ENCODE measurements at regions not wholly inside any gene's neighbourhood (a gene's known extent, or its start where the extent isn't known, plus 50 kb on each side); places are given as distances from the start of the nearest gene placed in this dataset.

GRCh38 chr5:164824671-164825070 lies 1319.3 kb downstream of the MAT2B start:
- intact Hi-C loops (cut with DNase I): no loop called here
- no peak for ATAC-seq

GRCh38 chr5:164832516-164832915 lies 1327.1 kb downstream of the MAT2B start:
- intact Hi-C loops (cut with DNase I): no loop called here
- ATAC-seq (no peak), DNase-seq (ENCODE audit: low spot score) (no peak)

More at GRCh38 chr5:164824671-164825070, 1319.3 kb downstream of the MAT2B start:
- DNase-seq (ENCODE audit: low spot score): no peak

DNA sequence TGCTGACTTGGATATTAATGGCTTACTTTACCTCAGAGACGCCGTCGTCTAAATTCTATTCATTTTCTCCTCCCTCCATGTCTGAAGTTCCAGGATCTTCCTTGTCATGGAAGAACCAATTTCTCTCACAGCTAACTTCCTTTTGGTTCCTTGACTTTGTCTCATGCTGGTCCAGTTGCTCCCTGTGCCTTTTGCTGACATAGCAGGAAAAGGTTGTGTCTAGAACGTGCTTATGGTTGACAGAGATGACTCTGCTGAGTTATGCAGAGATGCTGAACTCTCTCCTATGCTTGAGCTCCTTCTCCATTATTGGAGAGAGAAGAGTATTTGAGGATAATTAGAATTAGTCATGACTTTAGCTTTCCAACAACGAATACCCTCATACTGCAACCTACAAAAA lies 1338.9 kb downstream of the MAT2B start:
- no peak for ATAC-seq
- DNase-seq (ENCODE audit: low spot score): no peak
- intact Hi-C loops (cut with DNase I): no loop called here

GRCh38 chr5:164860896-164861295 lies 1355.5 kb downstream of the MAT2B start:
- ATAC-seq (no peak), DNase-seq (ENCODE audit: low spot score) (no peak)
- intact Hi-C loops (cut with DNase I): no loop called here

DNA sequence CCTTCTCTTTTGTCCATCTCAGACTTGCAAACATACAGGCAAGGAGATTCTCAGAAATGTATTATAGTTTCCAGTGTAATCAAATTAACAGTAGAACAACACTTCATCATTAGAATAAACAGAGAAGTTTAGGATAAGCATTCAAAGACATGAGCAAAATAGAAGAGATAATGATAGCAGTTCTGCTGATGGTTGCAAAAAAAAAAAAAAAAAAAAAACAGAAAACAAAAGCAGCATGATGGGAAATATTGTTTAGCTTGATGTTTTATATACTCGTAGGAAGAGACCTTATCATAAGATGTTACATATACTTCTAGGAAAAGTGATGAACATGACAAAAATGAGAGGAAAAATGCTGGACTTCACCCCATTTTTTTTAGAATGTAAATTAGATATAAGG lies 1356.2 kb downstream of the MAT2B start:
- no peak for ATAC-seq
- DNase-seq (ENCODE audit: low spot score): no peak
- intact Hi-C loops (cut with DNase I): no loop called here

GRCh38 chr5:164868761-164869160 lies 1363.3 kb downstream of the MAT2B start:
- intact Hi-C loops (cut with DNase I): no loop called here
- no peak for ATAC-seq
- no peak for DNase-seq (ENCODE audit: low spot score)

DNA sequence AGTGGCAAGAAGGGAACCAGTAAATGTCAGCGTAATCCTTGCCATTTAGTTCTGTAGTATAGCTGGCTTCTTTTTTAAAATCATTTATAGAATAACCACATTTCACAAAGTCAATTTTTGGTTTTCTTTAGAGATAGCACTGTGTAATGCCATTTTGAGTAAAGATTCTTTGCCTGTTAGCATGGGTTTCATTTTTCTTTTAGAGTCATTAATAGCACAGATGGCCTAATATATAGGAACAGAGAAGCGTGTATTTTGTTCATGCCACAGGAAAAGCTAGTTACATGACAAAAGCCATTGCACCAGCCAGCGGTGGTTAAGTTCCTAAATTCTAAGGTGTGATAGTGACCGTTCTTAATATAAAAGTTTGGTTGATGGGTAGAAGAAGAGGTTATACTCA lies 1363.9 kb downstream of the MAT2B start:
- DNase-seq (ENCODE audit: low spot score) (no peak), ATAC-seq (no peak)
- intact Hi-C loops (cut with DNase I): no loop called here

GRCh38 chr5:164876793-164877192 lies 1371.4 kb downstream of the MAT2B start:
- ATAC-seq: no peak
- intact Hi-C loops (cut with DNase I): no loop called here

DNA sequence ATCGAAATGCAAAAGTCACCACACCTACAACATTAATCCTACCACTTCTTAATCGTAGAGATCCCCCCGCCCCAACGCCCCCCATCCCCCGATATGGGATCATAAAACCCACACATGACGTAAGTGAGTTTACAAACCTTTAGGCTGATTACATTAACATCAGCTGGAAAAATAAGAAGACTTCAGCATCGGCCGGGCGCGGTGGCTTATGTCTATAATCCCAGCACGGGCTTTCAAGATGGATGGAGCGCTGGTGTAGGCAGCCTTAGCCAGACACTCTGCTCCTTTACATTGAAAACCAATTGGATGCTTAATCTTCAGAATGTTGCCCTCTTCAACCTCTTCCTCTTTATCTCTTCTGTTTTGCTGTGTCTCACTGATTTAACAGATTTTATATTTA lies 1376.0 kb downstream of the MAT2B start:
- no peak for ATAC-seq
- intact Hi-C loops (cut with DNase I): no loop called here
- DNase-seq (ENCODE audit: low spot score): no peak

More at GRCh38 chr5:164876793-164877192, 1371.4 kb downstream of the MAT2B start:
- DNase-seq (ENCODE audit: low spot score): no peak

DNA sequence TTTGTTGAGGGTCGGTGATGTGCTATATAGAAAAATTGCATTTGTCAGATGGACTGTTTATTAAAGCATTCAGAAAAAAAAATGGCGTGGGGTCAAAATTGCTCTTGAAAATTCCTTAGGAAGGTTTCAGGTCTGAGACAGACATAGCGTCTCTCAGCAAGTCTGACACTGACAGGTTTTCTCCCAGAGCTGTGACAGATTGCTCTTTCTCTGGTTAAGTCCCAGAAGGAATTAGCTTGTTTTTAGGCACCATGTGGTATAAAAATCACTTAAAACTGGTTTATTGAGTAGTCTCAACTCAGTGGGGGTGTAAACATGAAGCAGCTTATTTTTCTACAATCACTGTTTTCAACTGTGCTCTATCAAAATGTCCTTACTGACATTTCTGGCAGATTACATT lies 1379.8 kb downstream of the MAT2B start:
- DNase-seq (ENCODE audit: low spot score) (no peak), ATAC-seq (no peak)
- intact Hi-C loops (cut with DNase I): no loop called here

GRCh38 chr5:164893071-164893470 lies 1387.7 kb downstream of the MAT2B start:
- no peak for ATAC-seq
- no peak for DNase-seq (ENCODE audit: low spot score)
- intact Hi-C loops (cut with DNase I): no loop called here

DNA sequence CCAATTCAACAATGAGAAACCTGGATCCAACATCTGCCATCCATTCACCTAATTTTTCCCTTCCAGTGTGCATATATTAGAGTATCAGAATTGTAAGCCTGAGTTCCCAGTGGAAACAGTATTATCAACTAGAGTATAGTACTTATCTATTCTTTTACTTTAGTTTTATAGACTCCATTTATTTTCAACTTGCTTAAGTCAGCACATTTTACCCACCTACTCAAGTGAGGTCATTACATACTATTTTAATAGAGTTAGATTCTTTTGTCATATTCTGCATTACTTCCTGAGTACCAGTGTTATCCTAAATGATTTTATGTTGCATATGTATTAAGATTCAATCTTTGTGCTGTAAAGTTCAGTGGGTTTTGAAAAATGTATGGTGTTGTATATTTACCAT lies 1393.3 kb downstream of the MAT2B start:
- intact Hi-C loops (cut with DNase I): no loop called here
- DNase-seq (ENCODE audit: low spot score) (no peak), ATAC-seq (no peak)

DNA sequence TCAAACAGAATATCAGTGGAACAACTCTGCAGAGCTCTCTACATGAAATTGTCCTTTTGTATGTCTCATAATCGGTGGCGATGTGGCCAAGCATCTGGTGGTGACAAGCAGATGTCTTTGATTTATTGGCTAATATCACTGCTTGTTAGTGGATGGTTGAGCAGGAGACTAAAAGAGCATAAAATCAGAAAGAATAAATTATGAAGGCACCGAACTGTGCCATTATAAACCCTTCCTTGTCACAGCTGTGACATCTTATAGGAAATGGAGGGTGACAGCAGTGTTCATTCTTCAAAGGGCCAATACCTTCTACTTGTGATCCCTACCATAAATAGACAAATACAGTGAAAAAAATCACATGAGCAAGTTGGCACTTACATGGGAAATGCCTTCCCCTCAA lies 1404.3 kb downstream of the MAT2B start:
- DNase-seq (ENCODE audit: low spot score): no peak
- no peak for ATAC-seq
- intact Hi-C loops (cut with DNase I): no loop called here

DNA sequence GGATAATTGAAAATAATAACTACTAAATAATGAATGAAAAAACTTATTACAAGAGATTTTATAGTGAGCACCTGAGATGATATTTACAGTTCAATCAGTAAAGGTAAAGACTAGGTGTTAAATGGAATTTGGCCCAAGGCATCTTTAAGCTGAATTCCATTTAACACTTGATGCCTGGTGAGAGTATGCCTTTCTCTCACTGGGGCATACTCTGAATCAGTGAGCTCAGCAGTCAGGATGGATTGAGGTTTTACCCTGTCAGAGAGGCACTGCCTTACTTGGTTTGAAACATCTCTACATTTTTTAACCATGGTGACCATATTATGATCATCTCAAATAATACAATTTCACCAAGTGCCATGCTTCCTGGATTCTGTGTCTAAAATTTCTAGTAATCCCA lies 1416.3 kb downstream of the MAT2B start:
- no peak for DNase-seq (ENCODE audit: low spot score)
- intact Hi-C loops (cut with DNase I): no loop called here
- no peak for ATAC-seq

GRCh38 chr5:164934039-164934438 lies 1428.6 kb downstream of the MAT2B start:
- ATAC-seq (no peak), DNase-seq (ENCODE audit: low spot score) (no peak)
- intact Hi-C loops (cut with DNase I): no loop called here

DNA sequence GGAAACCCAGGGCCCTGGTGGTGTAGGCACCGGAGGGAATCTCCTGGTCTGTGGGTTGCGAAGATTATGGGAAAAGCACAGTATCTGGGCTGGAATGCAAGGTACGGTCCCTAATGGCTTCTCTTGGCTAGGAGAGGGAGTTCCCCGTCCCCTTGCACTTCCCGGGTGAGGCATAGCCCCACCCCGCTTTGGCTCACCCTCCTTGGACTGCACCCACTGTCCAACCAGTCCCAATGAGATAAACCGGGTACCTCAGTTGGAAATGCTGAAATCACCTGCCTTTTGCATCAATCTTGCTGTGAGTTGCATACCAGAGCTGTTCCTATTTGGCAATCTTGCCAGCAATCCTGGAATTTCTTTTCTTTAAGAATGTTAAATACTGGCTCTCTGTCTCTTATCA lies 1429.1 kb downstream of the MAT2B start:
- ATAC-seq (no peak), DNase-seq (ENCODE audit: low spot score) (no peak)
- intact Hi-C loops (cut with DNase I): no loop called here

DNA sequence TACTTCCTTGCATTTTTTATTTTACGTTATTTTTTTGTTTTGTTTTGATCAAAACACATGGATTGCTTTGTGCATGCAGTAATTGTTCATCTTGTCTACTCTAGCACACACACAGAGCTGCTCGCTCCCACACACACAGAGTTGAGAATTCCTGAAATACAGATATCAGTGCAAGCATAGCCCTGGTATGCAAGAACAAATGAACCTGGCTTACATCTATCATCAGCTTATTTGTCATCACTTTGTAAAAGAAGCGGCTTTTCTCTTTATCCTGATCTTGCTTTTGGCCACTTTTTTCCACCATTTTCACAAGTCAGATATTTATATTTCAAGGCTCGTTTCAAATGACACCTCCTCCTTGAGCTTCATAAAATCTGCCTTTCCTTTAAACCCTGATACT lies 1435.7 kb downstream of the MAT2B start:
- intact Hi-C loops (cut with DNase I): no loop called here
- ATAC-seq: no peak
- no peak for DNase-seq (ENCODE audit: low spot score)

- no peak for DNase-seq (ENCODE audit: low spot score)
- ATAC-seq: no peak
- intact Hi-C loops (cut with DNase I): no loop called here
These were observed 1445.5 kb downstream of the MAT2B start for GRCh38 chr5:164950927-164951326.

DNA sequence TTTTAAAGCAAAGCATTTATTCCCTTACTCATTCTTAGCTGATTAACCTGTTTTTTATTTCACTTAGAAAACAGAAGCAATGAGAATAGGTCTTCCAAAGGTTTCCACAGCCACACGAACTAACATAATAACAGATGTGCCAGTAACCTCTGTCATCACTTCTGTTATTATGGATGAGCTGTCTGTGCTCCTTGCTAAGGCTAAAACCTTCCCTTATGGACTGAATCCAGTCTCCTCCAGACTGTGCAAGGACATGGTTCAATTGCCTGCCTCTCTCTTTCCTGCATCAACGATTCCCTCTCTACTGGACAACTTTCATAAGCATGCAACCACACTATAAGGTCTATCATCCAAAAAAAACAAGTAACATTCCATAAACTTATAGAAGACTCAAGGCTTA lies 1446.2 kb downstream of the MAT2B start:
- DNase-seq (ENCODE audit: low spot score) (no peak), ATAC-seq (no peak)
- intact Hi-C loops (cut with DNase I): no loop called here

- intact Hi-C loops (cut with DNase I): no loop called here
- ATAC-seq: no peak
- DNase-seq (ENCODE audit: low spot score): no peak
These were observed 1453.3 kb downstream of the MAT2B start for GRCh38 chr5:164958688-164959087.

DNA sequence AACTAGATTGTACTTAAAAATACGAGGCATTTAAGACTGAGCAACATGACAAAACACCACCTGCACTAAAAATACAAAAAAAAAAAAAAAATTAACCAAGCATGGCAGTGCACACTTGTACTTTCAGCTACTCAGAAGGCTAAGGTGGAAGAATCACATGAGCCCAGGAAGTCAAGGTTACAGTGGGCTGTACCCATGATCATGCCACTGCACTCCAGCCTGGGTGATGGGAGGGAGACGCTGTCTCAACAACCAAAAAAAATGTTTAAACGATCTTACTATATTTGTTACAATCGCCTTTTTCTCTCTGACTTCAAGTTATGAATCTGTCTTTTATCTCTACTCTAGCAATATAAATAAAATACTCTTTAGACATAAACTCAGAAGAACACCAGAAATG lies 1454.3 kb downstream of the MAT2B start:
- DNase-seq (ENCODE audit: low spot score) (no peak), ATAC-seq (no peak)
- intact Hi-C loops (cut with DNase I): no loop called here

GRCh38 chr5:164962329-164962961 lies 1457.0 kb downstream of the MAT2B start:
- intact Hi-C loops (cut with DNase I): no loop called here
- ATAC-seq: no peak
- no peak for DNase-seq (ENCODE audit: low spot score)

Measured in sciatic nerve (tissue), 2 donors.